OCI-LY3 (cell line): ENCODE measurements at regions not wholly inside any gene's neighbourhood (a gene's known extent, or its start where the extent isn't known, plus 50 kb on each side); places are given as distances from the start of the nearest gene placed in this dataset.

Experiments used
- H2AFZ ChIP-seq: fragments of 200-600, 300-600 bp; shearing (Covaris generic); 2 replicates; pipeline ENCODE4 v1.6.0; 2014; ENCODE audit warnings: antibody characterized with exemption, low read depth, low read length
- H3K27ac ChIP-seq: fragments of 200-600, 300-600 bp; sonication (generic); 2 replicates; pipeline ENCODE4 v1.5.1; 2014; ENCODE audit warnings: mild to moderate bottlenecking, low read length, moderate library complexity, mixed read lengths
- H3K27me3 ChIP-seq: fragments of 200-600, 300-600 bp; sonication (generic); 2 replicates; pipeline ENCODE4 v1.6.1; 2014; ENCODE audit warnings: low read depth, low read length, mixed read lengths
- H3K36me3 ChIP-seq: fragments of 200-600, 300-600 bp; sonication (generic); replicated peaks from 2 replicates; pipeline ENCODE3; 2014; ENCODE audit warnings: low read depth, low read length, mixed read lengths
- H3K4me1 ChIP-seq: fragments of 300-600, 200-600 bp; sonication (generic); 2 replicates; pipeline ENCODE4 v1.6.1; 2014; ENCODE audit warnings: low read length, mixed read lengths
- H3K4me2 ChIP-seq: fragments of 200-600, 300-600 bp; sonication (generic); 2 replicates; pipeline ENCODE4 v1.6.1; 2014; ENCODE audit warnings: low read length, mixed read lengths
- H3K4me3 ChIP-seq: fragments of 300-600, 200-600 bp; sonication (generic); 2 replicates; pipeline ENCODE4 v1.5.1; 2014; ENCODE audit warnings: antibody characterized with exemption, mild to moderate bottlenecking, low read length, moderate library complexity
- H3K79me2 ChIP-seq: fragments of 300-600, 200-600 bp; shearing (Covaris generic); 2 replicates; pipeline ENCODE4 v1.6.1; 2014; ENCODE audit warnings: mild to moderate bottlenecking, low read length, mixed read lengths
- H3K9ac ChIP-seq: fragments of 300-600, 200-600 bp; shearing (Covaris generic); 2 replicates; pipeline ENCODE4 v1.6.0; 2014; ENCODE audit warnings: mild to moderate bottlenecking, low read length, moderate library complexity
- H3K9me3 ChIP-seq: fragments of 200-600, 300-600 bp; shearing (Covaris generic); 2 replicates; pipeline ENCODE4 v1.6.1; 2014; ENCODE audit warnings: low read length, mixed read lengths; ENCODE audit not compliant: insufficient read depth
- H4K20me1 ChIP-seq: fragments of 200-600, 300-600 bp; sonication (generic); 2 replicates; pipeline ENCODE4 v1.6.1; 2016; ENCODE audit warnings: low read length, mixed read lengths; ENCODE audit not compliant: insufficient read depth
- EZH2phosphoT487 ChIP-seq: fragments of 200-600 bp; shearing (Covaris generic); IDR thresholded peaks from 2 replicates; pipeline ENCODE4 v1.6.1; 2018; ENCODE audit warnings: antibody characterized with exemption, mixed run types, low read depth
- TF ChIP-seq, protein P1 (sequence below): fragments of 200-600, 300-600 bp; sonication (generic); IDR thresholded peaks from 2 replicates; pipeline ENCODE4 v1.5.1; 2014; ENCODE audit warnings: antibody characterized with exemption, low read length, low read depth

DNA sequence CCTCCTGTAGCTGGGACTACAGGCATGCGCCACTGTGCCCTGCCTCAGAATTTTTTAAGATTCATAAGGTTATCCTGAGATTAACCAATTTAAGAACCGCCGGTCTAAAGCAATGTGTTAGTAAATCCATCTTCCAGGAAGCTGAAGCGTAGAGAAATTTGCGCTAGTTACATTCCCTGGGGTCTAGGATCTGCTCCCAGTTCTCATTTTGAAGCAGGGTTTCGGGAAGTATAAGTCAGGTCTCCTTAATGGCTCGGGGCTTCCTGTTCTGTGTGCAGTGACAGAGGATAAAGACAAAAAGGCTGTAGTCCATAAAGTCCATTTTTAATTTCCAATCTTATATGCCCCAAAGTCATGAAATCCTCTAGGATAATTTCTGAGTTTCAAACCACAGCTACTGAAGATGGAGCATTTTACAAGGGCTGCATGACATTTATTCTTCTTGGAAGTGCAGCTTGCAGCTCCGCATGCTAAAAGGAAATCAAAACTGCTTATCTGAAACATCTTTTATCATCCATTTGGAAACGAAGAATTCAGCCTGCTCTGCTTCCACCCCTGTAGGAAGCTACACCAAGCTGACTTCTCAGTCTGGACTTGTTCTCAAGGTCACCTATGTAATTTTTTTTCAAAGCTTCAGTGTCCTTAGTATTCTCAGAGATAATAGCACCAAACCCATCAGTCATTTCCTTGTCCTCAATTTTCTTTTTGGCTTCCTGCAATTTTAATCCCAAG is 326.1 kb downstream of the PRL start:
- Histone ChIP-seq H3K36me3 (no peaks in the 10 kb centered on the region), H3K9me3 (no peaks in the 10 kb centered on the region), H3K79me2 (no peaks in the 10 kb centered on the region), H3K9ac (no peak overlapping the region), H3K4me2 (no peak overlapping the region), H2AFZ (no peak overlapping the region), H3K4me3 (no peak overlapping the region), H4K20me1 (no peaks in the 10 kb centered on the region), H3K27ac (no peak overlapping the region), H3K4me1 (no peaks in the 10 kb centered on the region), H3K27me3 (no peaks in the 10 kb centered on the region)
- TF ChIP-seq, protein P1, sequence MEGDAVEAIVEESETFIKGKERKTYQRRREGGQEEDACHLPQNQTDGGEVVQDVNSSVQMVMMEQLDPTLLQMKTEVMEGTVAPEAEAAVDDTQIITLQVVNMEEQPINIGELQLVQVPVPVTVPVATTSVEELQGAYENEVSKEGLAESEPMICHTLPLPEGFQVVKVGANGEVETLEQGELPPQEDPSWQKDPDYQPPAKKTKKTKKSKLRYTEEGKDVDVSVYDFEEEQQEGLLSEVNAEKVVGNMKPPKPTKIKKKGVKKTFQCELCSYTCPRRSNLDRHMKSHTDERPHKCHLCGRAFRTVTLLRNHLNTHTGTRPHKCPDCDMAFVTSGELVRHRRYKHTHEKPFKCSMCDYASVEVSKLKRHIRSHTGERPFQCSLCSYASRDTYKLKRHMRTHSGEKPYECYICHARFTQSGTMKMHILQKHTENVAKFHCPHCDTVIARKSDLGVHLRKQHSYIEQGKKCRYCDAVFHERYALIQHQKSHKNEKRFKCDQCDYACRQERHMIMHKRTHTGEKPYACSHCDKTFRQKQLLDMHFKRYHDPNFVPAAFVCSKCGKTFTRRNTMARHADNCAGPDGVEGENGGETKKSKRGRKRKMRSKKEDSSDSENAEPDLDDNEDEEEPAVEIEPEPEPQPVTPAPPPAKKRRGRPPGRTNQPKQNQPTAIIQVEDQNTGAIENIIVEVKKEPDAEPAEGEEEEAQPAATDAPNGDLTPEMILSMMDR = no peak
- no peak for TF ChIP-seq EZH2phosphoT487

DNA sequence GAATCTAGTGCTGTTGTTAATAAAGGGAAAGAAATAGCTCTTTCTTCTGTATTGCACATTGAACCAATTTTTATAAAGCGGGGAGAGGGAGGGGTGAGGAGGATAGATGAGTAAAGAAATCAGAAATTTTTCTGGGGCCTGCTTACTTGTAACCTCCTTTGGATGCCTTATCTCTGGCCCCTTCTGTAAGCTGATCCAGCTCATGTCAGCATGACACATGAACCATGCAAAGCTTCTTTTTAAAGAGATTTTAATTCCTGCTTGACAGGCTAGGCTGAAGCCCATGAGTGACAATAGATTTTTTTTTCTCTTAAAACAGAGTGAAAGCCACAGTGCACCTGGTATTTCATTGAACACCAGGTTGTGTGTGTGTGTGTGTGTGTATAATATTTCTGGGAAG is 325.3 kb downstream of the PRL start:
- H2AFZ ChIP-seq = no peak overlapping the region

DNA sequence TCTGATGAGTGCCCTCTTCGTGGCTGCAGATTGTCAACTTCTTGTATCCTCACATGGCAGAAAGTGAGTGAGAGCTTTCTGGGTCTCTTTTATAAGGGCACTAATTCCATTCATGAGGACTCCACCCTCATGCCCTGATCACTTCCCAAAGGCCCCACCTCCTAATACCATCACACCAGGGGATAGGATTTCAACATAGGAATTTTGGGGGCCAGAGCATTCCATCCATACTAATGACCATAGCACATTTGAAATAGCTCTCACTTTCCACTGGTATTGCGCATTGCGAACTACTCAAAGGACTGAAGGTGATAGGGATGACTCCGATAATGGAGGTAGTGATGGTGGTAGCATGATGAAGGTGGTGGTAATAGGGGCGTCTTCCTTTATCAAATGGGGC is 324.3 kb downstream of the PRL start:
- H2AFZ ChIP-seq = no peak overlapping the region
- H3K4me2 ChIP-seq = no peak overlapping the region

More for the DNA sequence above, 325.3 kb downstream of the PRL start:
- H3K27ac ChIP-seq = no peak overlapping the region
- no peak overlapping the region for H3K4me3 ChIP-seq
- H4K20me1 ChIP-seq = no peaks in the 10 kb centered on the region
- H3K9ac ChIP-seq = no peak overlapping the region
- no peaks in the 10 kb centered on the region for H3K4me1 ChIP-seq
- H3K9me3 ChIP-seq = no peaks in the 10 kb centered on the region
- H3K27me3 ChIP-seq = no peaks in the 10 kb centered on the region
- no peaks in the 10 kb centered on the region for H3K36me3 ChIP-seq
- no peak overlapping the region for H3K4me2 ChIP-seq
- H3K79me2 ChIP-seq = no peaks in the 10 kb centered on the region
- TF ChIP-seq, protein P1 = no peak
- no peak for TF ChIP-seq EZH2phosphoT487

DNA sequence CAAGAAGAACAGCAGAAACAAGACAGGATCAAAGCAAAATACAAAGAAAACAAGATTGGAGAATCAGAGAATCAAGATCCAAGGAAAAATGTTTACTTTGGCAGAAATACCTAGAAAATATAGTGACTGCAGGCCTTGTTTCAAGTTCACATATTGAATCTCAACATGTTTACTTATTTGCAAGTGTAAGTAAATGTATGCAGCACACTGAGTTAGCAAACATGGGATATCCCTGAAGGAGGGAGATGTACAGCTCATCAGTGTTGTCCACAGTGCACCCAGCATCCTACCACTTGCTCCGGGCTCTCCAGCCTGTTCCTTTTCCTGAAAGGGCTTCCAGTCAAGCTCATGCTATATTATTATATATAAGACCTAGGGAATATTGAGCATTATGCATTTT is 319.5 kb downstream of the PRL start:
- H3K4me3 ChIP-seq = no peak overlapping the region
- no peaks in the 10 kb centered on the region for H4K20me1 ChIP-seq
- TF ChIP-seq EZH2phosphoT487 = no peak
- TF ChIP-seq, protein P1 = no peak
- no peak overlapping the region for H3K27ac ChIP-seq
- H3K4me2 ChIP-seq = no peak overlapping the region
- no peak overlapping the region for H3K9ac ChIP-seq
- no peak overlapping the region for H2AFZ ChIP-seq
- H3K27me3 ChIP-seq = no peaks in the 10 kb centered on the region
- no peaks in the 10 kb centered on the region for H3K4me1 ChIP-seq
- H3K9me3 ChIP-seq = no peaks in the 10 kb centered on the region
- H3K79me2 ChIP-seq = no peaks in the 10 kb centered on the region
- H3K36me3 ChIP-seq = no peaks in the 10 kb centered on the region

More for the DNA sequence above, 324.3 kb downstream of the PRL start:
- TF ChIP-seq, protein P1 = no peak
- no peak for TF ChIP-seq EZH2phosphoT487
- Histone ChIP-seq H4K20me1 (no peaks in the 10 kb centered on the region), H3K27ac (no peak overlapping the region), H3K4me3 (no peak overlapping the region), H3K79me2 (no peaks in the 10 kb centered on the region), H3K36me3 (no peaks in the 10 kb centered on the region), H3K27me3 (no peaks in the 10 kb centered on the region), H3K9ac (no peak overlapping the region), H3K9me3 (no peaks in the 10 kb centered on the region), H3K4me1 (no peaks in the 10 kb centered on the region)
